ENCODE measurements at regions not wholly inside any gene's neighbourhood (a gene's known extent, or its start where the extent isn't known, plus 50 kb on each side); places are given as distances from the start of the nearest gene placed in this dataset.

GRCh38 chr14:98666545-98666944 is 605.5 kb downstream of the BCL11B start:
- Histone ChIP-seq H3K4me3 (no peak overlapping the region), H3K27ac (no peak overlapping the region), H3K9ac (ENCODE audit: low read depth in 2 of 2, low read length in 2 of 2) (no peak overlapping the region), H3K36me3 (no peaks in the 10 kb centered on the region), H3K4me1 (no peaks in the 10 kb centered on the region), H3K9me3 (no peaks in the 10 kb centered on the region), H3K27me3 (no peaks in the 10 kb centered on the region)
- intact Hi-C loops (cut with DNase I) = no loop called here
- no peak for DNase-seq
- no peak for TF ChIP-seq CTCF (IDR thresholded peaks at IDR 0.05)

- H3K9ac ChIP-seq (ENCODE audit: low read depth in 2 of 2, low read length in 2 of 2) = no peak overlapping the region
Observed at GRCh38 chr14:98682033-98682432, 590.0 kb downstream of the BCL11B start.

DNA sequence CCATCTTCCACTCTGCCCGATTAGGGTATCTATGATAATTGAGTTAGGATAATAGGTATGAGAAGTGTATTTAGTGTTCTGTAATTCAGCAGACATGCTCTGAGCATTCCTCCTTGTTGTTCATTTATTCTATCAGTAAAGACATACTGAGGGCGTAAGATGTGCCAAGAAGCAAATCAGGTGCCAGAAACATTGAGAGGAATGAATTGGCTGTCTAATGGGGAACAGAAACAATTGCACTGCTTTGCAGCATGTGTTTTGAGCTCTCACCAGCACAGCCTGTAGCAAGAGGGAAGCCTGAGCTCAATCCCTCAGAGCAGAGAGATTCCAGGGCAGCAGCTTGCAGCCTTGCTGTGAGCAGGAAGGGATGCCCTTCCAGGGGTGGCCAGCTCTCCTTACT is 589.3 kb downstream of the BCL11B start:
- no peaks in the 10 kb centered on the region for H3K27me3 ChIP-seq
- no peak for TF ChIP-seq CTCF (IDR thresholded peaks at IDR 0.05)
- no peak overlapping the region for H3K4me3 ChIP-seq
- DNase-seq = no peak
- intact Hi-C loops (cut with DNase I) = no loop called here
- no peaks in the 10 kb centered on the region for H3K4me1 ChIP-seq
- H3K27ac ChIP-seq = no peak overlapping the region
- H3K9me3 ChIP-seq = no peaks in the 10 kb centered on the region
- no peaks in the 10 kb centered on the region for H3K36me3 ChIP-seq
- H3K9ac ChIP-seq (ENCODE audit: low read depth in 2 of 2, low read length in 2 of 2) = no peak overlapping the region

More at GRCh38 chr14:98682033-98682432, 590.0 kb downstream of the BCL11B start:
- intact Hi-C loops (cut with DNase I) = no loop called here
- Histone ChIP-seq H3K27me3 (no peaks in the 10 kb centered on the region), H3K4me1 (no peaks in the 10 kb centered on the region), H3K36me3 (no peaks in the 10 kb centered on the region), H3K4me3 (no peak overlapping the region), H3K27ac (no peak overlapping the region), H3K9me3 (no peaks in the 10 kb centered on the region)
- DNase-seq = no peak
- no peak for TF ChIP-seq CTCF (IDR thresholded peaks at IDR 0.05)

- H3K4me3 ChIP-seq = no peak overlapping the region
- no peaks in the 10 kb centered on the region for H3K36me3 ChIP-seq
- no peak for TF ChIP-seq CTCF (IDR thresholded peaks at IDR 0.05)
- no peaks in the 10 kb centered on the region for H3K4me1 ChIP-seq
- no peak for DNase-seq
- intact Hi-C loops (cut with DNase I) = no loop called here
- no peak overlapping the region for H3K9ac ChIP-seq (ENCODE audit: low read depth in 2 of 2, low read length in 2 of 2)
- no peak overlapping the region for H3K27ac ChIP-seq
- H3K9me3 ChIP-seq = no peaks in the 10 kb centered on the region
- no peaks in the 10 kb centered on the region for H3K27me3 ChIP-seq
Observed at GRCh38 chr14:98684468-98684867, 587.5 kb downstream of the BCL11B start.

DNA sequence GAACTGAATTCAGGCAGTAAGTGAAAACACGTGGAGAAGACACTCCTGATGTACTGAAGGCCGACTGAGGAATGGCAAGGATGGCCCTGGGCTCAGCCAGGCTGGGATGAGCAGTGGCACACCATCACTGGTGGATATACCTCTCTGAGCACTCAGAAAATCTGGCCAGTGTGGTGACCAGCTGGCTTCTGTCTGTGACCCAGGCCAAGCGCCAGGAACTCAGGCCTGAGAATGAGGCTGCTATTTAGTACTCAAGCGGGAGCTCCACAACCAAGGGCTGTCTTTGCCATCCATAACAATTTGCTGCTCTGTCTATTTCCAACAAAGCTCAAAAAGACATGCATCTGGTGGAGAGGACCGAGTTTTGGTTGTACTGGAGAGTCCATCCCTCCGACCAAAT is 586.3 kb downstream of the BCL11B start:
- DNase-seq = no peak
- Histone ChIP-seq H3K36me3 (no peaks in the 10 kb centered on the region), H3K4me1 (no peaks in the 10 kb centered on the region), H3K27ac (no peak overlapping the region), H3K4me3 (no peak overlapping the region), H3K27me3 (no peaks in the 10 kb centered on the region), H3K9me3 (no peaks in the 10 kb centered on the region), H3K9ac (ENCODE audit: low read depth in 2 of 2, low read length in 2 of 2) (no peak overlapping the region)
- intact Hi-C loops (cut with DNase I) = no loop called here
- no peak for TF ChIP-seq CTCF (IDR thresholded peaks at IDR 0.05)

DNA sequence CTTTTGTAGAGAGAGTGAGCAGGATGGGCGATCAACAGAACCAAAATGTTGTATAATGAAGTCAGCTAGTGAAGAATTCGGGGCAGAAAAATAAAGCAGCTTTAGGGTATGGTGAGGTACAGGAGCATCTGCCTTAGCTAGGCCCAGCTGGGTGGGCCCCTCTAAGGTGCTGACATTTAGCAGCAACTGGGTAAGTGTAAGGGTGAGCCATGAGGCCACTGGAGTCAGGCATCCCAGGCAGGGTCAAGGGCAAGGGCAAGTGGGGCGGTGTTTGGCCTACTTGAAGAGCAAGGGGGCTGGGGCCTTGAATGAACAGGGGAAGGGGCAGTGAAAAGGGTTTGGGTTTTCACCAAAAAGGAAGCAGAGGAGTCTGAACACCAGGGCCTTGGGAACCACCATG is 583.6 kb downstream of the BCL11B start:
- no peak for TF ChIP-seq CTCF (IDR thresholded peaks at IDR 0.05)
- Histone ChIP-seq H3K4me3 (no peak overlapping the region), H3K27me3 (no peaks in the 10 kb centered on the region), H3K9me3 (no peaks in the 10 kb centered on the region), H3K27ac (no peak overlapping the region), H3K36me3 (no peaks in the 10 kb centered on the region), H3K9ac (ENCODE audit: low read depth in 2 of 2, low read length in 2 of 2) (no peak overlapping the region), H3K4me1 (no peaks in the 10 kb centered on the region)
- intact Hi-C loops (cut with DNase I) = no loop called here
- DNase-seq = no peak

All from colonic mucosa (tissue), 4 donors.